ENCODE measurements at regions not wholly inside any gene's neighbourhood (a gene's known extent, or its start where the extent isn't known, plus 50 kb on each side); places are given as distances from the start of the nearest gene placed in this dataset.

DNA sequence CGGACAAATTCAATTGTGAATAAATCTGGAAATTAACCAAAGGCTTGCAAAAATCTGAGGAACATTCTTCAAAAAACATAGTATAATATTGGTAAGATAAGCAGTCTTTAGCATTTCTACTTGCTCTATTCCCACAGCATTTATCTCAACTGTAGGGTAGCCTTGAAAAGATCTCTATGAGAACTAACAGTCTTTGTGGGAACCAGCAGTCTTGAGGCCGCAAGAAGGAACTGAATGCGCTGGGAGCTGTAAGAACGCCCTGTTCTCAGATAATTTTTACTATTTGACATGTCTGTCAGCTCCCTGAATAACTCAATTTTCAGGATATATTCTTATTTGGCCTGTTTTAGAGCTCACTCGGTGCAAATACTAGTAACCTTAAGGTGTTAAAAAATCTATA, 519.3 kb upstream of the CXorf51A start:
- no peaks in the 10 kb centered on the region for H4K20me1 ChIP-seq (ENCODE audit: control insufficient read depth, insufficient read depth, insufficient read length)
- H2AK5ac ChIP-seq (ENCODE audit: insufficient read length, low read length) = no peak overlapping the region
- H3K9me3 ChIP-seq (ENCODE audit: control insufficient read depth, low read depth, low read length) = peaks cover 8% of the 10 kb centered on the region
- no peak overlapping the region for H2BK120ac ChIP-seq (ENCODE audit: low read depth, low read length, poor library complexity, severe bottlenecking)
- H3K18ac ChIP-seq (ENCODE audit: insufficient read length, low read depth, low read length) = no peak overlapping the region
- no peak overlapping the region for H4K5ac ChIP-seq (ENCODE audit: insufficient read length, low read depth, low read length)
- H3K9me3 Mint-ChIP-seq = peaks cover 53 to 59% of the 10 kb centered on the region in 2 experiments
- H3K79me1 ChIP-seq (ENCODE audit: insufficient read depth, low read depth, low read length, poor library complexity, severe bottlenecking) = no peaks in the 10 kb centered on the region
- H3K4me1 ChIP-seq (ENCODE audit: insufficient read depth, low read length) = no peaks in the 10 kb centered on the region
- H3T11ph ChIP-seq (ENCODE audit: low read length) = no peak overlapping the region
- no peak overlapping the region for H3K4me3 Mint-ChIP-seq
- DNase-seq = no peak
- H4K8ac ChIP-seq (replicated peaks; ENCODE audit: insufficient read length, low read depth, low read length) = no peak overlapping the region
- H3K27me3 Mint-ChIP-seq (ENCODE audit: low read depth) = no peaks in the 10 kb centered on the region; the same call in 1 of the 2 replicates
- H3K79me2 ChIP-seq (ENCODE audit: insufficient read depth, low read length) = no peaks in the 10 kb centered on the region
- H2BK15ac ChIP-seq (ENCODE audit: low read depth, low read length) = no peak overlapping the region
- H3K4ac ChIP-seq (ENCODE audit: low read depth, low read length) = no peak overlapping the region
- H3K14ac ChIP-seq (ENCODE audit: insufficient read depth, low read length) = no peak overlapping the region
- TF ChIP-seq, protein P1, sequence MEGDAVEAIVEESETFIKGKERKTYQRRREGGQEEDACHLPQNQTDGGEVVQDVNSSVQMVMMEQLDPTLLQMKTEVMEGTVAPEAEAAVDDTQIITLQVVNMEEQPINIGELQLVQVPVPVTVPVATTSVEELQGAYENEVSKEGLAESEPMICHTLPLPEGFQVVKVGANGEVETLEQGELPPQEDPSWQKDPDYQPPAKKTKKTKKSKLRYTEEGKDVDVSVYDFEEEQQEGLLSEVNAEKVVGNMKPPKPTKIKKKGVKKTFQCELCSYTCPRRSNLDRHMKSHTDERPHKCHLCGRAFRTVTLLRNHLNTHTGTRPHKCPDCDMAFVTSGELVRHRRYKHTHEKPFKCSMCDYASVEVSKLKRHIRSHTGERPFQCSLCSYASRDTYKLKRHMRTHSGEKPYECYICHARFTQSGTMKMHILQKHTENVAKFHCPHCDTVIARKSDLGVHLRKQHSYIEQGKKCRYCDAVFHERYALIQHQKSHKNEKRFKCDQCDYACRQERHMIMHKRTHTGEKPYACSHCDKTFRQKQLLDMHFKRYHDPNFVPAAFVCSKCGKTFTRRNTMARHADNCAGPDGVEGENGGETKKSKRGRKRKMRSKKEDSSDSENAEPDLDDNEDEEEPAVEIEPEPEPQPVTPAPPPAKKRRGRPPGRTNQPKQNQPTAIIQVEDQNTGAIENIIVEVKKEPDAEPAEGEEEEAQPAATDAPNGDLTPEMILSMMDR (conservative IDR thresholded peaks at IDR 0.05) = no peak
- H3K4me1 Mint-ChIP-seq = no peaks in the 10 kb centered on the region
- H3K27ac Mint-ChIP-seq = no peak overlapping the region
- no peaks in the 10 kb centered on the region for H3K23me2 ChIP-seq (ENCODE audit: insufficient read length, low read depth, low read length, poor library complexity, severe bottlenecking)
- H3K4me2 ChIP-seq (ENCODE audit: insufficient read depth, insufficient read length, low read length) = no peak overlapping the region
- H3K27me3 ChIP-seq (ENCODE audit: insufficient read depth, low read length) = no peaks in the 10 kb centered on the region
- H3K23ac ChIP-seq (ENCODE audit: insufficient read length, low read depth, low read length) = no peak overlapping the region
- H3K56ac ChIP-seq (ENCODE audit: insufficient read length, low read depth, low read length) = no peak overlapping the region
- H2BK20ac ChIP-seq (ENCODE audit: low read depth, low read length, poor library complexity, severe bottlenecking) = no peak overlapping the region
- H4K91ac ChIP-seq (ENCODE audit: insufficient read length, low read depth, low read length) = no peak overlapping the region
- no CpG with 5 or more reads among the region's 5 CpGs for WGBS (ENCODE audit: extremely low coverage, insufficient read length, low lambda C conversion rate)
- no peaks in the 10 kb centered on the region for H3K36me3 Mint-ChIP-seq (ENCODE audit: insufficient read depth in 1 of 3, low read depth in 3 of 3)
- no peak overlapping the region for H3K9ac ChIP-seq (ENCODE audit: extremely low read depth, insufficient read length, low read length)
- no peak overlapping the region for H2AFZ ChIP-seq (ENCODE audit: low read length)
- no peak overlapping the region for H2BK5ac ChIP-seq (ENCODE audit: insufficient read length, low read length)
- no peak overlapping the region for H3K27ac ChIP-seq (ENCODE audit: insufficient read length, low read depth, low read length)
- no peak overlapping the region for H2BK12ac ChIP-seq (ENCODE audit: insufficient read length, low read depth, low read length)

All from H9 (cell line).